Activated CD8-positive, alpha-beta memory T cell treated with anti-CD3 and anti-CD28 coated beads, Interleukin-2, amount 50 U/mL, for 24 hours (primary cell): ENCODE measurements at regions not wholly inside any gene's neighbourhood (a gene's known extent, or its start where the extent isn't known, plus 50 kb on each side); places are given as distances from the start of the nearest gene placed in this dataset.
"Not testable (repeated sequence)": the region's sequence is repeated elsewhere in the genome, so short reads cannot be mapped to it uniquely, and the experiment has no call there.

Experiments used
- DNase-seq: peaks from one replicate; pipeline ENCODE4 v3.0.0-alpha.2; 2020; ENCODE audit errors: extremely low read depth

- DNase-seq, result not testable (repeated sequence)
Observed at GRCh38 chr15:20089541-20089940, 452.1 kb downstream of the GOLGA6L6 start.

GRCh38 chr15:20084026-20084425 lies 457.6 kb downstream of the GOLGA6L6 start:
- DNase-seq, result not testable (repeated sequence)

DNA sequence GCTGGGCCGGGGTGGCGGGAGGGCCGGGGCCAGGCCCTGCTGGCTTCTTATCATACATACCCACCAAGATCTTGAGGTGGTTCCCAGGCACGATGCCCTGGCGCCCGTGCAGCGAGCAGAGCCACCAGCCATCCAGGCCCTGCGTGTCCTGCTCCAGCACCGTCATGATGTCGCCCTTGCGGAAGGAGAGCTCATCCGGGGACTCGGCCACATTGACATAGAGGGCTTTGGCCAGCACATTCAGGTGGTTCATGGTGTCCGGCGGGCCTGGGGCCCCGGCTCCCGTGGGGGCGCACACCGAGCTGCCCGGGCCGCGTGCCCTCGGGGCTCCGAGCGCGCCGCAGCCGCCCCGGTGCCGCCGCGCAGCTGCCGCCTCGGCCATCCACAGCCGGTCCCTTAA lies 467.5 kb downstream of the GOLGA6L6 start:
- DNase-seq, result not testable (repeated sequence)

- not testable (repeated sequence) for DNase-seq
Observed at GRCh38 chr15:20069043-20069442, 472.6 kb downstream of the GOLGA6L6 start.

DNA sequence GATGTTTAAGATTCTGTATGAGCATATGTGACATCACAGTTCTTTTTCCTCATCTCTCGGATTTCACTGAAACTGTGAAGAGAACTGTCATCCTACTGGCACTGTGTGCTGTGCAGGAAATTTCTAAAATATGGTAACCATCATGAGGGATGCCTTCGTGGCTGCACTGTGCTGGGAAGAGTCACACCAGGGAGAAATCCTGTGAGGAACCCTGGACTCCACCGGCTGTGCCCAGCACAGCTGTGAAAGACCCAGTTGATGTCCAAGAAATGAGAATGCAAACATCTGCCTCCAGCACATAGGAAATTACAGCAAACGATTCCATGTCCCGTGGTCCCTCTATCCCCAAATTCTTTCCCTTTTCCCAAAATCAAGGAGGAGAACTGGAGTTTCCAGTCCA lies 475.4 kb downstream of the GOLGA6L6 start:
- DNase-seq, result not testable (repeated sequence)

GRCh38 chr15:20065508-20065907 lies 476.1 kb downstream of the GOLGA6L6 start:
- not testable (repeated sequence) for DNase-seq

DNA sequence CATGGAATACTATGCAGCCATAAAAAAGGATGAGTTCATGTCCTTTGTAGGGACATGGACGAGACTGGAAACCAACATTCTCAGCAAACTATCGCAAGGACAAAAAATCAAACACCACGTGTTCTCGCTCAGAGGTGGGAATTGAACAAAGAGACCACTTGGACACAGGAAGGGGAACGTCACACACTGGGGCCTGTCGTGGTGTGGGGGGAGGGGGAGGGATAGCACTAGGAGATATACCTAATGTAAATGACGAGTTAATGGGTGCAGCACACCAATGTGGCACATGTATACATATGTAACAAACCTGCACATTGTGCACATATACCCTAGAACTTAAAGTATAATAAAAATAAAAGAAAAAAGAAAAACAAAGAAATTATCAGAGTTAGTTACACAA lies 478.4 kb downstream of the GOLGA6L6 start:
- DNase-seq, result not testable (repeated sequence)

DNA sequence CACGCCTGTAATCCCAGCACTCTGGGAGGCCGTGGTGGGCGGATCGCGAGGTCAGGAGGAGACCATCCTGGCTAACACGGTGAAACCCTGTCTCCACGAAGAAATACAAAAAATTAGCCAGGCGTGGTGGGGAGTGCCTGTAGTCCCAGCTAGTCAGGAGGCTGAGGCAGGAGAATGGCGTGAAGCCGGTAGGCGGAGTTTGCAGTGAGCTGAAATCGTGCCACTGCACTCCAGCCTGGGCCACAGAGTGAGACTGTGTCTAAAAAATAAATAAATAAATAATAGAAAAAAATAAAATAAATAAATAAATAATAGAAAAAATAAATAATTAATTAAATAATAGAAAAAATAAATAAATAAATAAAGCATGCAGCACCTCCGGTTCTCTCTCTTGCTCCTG lies 480.8 kb downstream of the GOLGA6L6 start:
- not testable (repeated sequence) for DNase-seq

DNA sequence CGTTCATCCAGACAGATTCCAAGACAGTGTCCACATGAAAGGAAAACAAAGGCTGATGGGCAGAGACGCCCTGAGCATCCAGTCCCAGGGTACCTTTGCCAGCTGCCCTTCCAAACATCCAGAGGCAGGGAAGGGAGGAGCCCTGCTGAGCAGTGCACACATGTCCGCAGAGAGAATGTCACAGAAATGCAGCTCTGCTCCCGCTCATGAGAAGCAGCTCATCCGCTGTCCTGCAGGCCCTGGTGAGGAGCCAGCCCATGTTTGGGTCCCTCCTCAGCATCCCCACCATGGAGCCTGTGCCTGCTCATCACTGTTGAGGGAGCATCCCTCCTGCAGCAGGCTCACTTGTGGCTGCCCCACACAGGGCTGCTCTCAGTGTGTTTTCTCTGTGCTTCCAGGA lies 484.7 kb downstream of the GOLGA6L6 start:
- DNase-seq, result not testable (repeated sequence)

DNA sequence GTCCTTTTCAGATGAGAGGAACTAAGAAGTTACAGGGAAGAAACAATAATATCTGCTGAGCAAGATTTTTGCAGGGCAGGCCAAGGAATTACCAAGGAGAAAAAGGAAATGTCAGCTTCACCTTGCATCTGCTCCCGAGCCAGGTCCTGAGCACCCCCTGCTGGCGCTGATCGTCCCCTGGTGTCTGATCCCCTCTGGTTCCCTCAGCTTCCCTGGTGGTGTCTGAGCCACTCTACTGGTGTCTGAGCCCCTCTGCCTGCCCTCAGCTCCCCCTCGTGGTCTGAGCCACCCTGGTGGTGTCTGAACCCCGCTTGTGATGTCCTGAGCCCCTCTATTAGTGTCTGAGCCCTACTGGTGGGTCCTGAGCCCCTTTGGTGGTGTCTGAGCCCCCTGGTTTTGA lies 485.7 kb downstream of the GOLGA6L6 start:
- not testable (repeated sequence) for DNase-seq

DNA sequence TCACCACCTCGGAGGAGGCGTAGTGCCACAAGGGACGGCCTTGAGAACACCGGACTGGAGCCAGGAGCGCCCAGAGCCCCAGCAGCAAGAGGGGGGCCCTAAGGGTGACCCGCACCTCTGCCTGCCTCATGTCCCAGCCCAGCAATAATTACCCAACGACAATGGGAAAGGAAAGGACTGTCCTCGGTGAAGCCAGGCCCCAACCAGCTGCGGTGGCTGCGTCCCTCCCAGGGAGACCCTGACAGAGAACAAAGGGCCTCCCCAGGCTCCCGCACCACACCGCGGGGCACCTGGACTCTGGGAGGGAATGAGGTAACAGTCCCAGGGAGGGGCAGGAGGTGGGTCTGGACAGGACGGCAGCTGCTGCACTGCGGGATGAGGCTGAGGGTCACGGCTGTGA lies 493.4 kb downstream of the GOLGA6L6 start:
- not testable (repeated sequence) for DNase-seq

- DNase-seq, result not testable (repeated sequence)
Observed at GRCh38 chr15:20045165-20045564, 496.4 kb downstream of the GOLGA6L6 start.

GRCh38 chr15:20040691-20041090 lies 500.9 kb downstream of the GOLGA6L6 start:
- DNase-seq, result not testable (repeated sequence)

- not testable (repeated sequence) for DNase-seq
Observed at GRCh38 chr15:20025040-20025439, 516.6 kb downstream of the GOLGA6L6 start.

- not testable (repeated sequence) for DNase-seq
Observed at GRCh38 chr15:20022349-20022748, 519.3 kb downstream of the GOLGA6L6 start.

GRCh38 chr15:20021351-20021750 lies 520.2 kb downstream of the GOLGA6L6 start:
- not testable (repeated sequence) for DNase-seq

GRCh38 chr15:20020588-20020987 lies 521.0 kb downstream of the GOLGA6L6 start:
- DNase-seq, result not testable (repeated sequence)

DNA sequence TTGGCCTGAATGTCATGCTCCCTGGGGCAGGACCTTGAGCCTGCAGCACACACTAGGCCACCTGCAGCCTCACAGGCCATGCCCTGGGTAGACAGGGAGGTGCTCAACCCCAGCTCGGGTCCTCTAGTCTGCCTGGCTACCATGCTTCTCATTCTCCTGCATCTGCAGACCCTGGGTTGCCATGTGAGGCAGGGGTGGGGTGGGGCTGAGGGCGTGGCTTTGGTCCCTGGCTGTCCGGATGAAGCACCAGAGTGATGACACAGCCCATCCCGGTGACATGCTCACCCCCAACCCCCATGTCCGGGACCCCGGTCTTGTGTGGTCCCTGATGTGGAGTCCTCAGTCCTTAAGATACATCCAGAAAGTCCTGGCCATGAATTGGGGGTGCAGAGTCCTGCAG lies 521.8 kb downstream of the GOLGA6L6 start:
- DNase-seq, result not testable (repeated sequence)

DNA sequence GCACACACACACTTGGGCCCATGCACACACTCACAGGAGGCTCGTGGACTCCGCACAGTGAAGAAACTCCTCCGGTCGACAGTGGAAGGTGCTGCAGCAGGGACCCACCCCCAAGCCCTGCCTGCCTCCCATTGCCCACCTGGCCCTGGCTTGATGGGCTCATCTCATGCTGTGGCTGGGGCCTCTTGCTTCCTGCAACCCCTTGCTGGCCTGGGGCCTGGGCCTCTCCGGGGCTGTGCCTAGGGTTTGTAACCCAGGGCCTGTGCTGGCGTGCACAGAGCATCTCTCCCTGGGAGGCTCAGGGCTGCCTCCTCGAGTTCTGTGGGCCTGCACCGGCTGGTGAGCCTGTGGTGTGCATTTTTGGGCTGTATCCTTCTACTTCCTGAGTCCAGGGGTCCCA lies 524.0 kb downstream of the GOLGA6L6 start:
- DNase-seq, result not testable (repeated sequence)

DNA sequence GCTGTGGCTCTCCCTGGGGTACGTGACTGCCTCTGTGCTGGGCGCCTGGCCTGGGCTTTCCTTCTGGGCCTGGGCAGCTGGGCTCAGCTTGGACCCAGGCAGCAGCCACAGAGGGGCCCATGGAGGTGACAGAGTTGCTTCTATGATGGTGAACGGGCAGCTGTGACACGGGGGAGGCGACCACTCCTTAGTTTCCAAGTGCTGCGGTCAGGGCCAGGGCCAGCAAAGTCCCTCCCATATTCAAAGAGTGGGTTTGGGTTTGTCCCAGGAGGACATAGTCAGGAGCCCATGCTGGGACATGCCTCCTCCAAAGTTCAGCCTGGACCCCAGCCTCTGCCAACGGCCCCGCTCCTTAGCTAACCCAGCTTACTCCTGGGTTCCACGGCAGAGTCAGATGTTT lies 524.7 kb downstream of the GOLGA6L6 start:
- DNase-seq, result not testable (repeated sequence)

GRCh38 chr15:20012837-20013236 lies 528.8 kb downstream of the GOLGA6L6 start:
- not testable (repeated sequence) for DNase-seq

- DNase-seq, result not testable (repeated sequence)
Observed at GRCh38 chr15:20010759-20011158, 530.8 kb downstream of the GOLGA6L6 start.

DNA sequence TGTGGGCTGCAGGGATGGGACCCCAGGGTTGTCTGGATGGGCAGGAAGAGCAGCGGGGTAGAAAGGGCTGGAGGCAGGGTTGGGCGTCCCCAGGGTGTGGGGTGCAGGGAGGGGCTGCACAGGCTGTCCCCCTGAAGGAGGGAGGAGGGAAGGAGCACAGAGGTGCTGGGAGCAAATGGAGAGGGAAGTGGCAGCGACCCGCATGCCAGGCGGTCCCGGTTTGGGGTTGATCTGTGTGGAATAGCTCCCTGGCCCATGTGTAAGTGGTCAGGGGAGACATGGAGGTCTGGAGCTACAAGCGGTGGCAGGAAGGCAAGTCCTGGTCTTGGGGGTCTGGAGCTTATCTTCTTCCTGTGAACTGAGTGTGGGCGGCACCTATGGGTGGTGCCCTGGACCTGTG lies 532.0 kb downstream of the GOLGA6L6 start:
- not testable (repeated sequence) for DNase-seq

- not testable (repeated sequence) for DNase-seq
Observed at GRCh38 chr15:20007338-20007737, 534.3 kb downstream of the GOLGA6L6 start.
